ENCODE measurements at regions not wholly inside any gene's neighbourhood (a gene's known extent, or its start where the extent isn't known, plus 50 kb on each side); places are given as distances from the start of the nearest gene placed in this dataset.

DNA sequence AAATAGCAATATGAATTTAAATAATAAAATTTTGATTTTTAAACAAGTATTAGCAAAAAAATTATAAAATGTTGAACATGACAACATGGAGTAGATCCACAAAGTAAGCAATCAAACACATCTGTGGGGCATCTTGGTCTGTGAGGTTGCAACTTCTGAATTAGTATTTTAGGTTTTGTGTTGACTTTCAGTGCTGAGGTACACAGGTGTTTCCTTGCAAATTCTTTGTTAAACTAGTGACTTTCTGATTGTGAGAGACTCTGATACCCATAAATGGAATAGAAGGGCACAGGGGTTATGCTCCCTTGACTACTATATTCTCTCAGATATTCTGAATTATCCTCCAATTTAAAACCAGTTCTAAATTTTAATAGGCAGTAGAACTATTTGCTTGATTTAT is 841.7 kb downstream of the CDH8 start:
- Mint-ChIP-seq H3K36me3 (ENCODE audit: unreplicated experiment) (no peaks in the 10 kb centered on the region), H3K27ac (ENCODE audit: unreplicated experiment) (no peak overlapping the region), H3K27me3 (ENCODE audit: unreplicated experiment) (no peaks in the 10 kb centered on the region), H3K4me1 (ENCODE audit: unreplicated experiment) (no peaks in the 10 kb centered on the region), H3K4me3 (ENCODE audit: unreplicated experiment) (no peak overlapping the region), H3K9me3 (ENCODE audit: unreplicated experiment) (peaks cover 9% of the 10 kb centered on the region)
- DNase-seq (ENCODE audit: extremely low spot score, unreplicated experiment): no peak
- TF ChIP-seq CTCF (IDR thresholded peaks at IDR 0.05): no peak

- Mint-ChIP-seq H3K36me3 (ENCODE audit: unreplicated experiment) (no peaks in the 10 kb centered on the region), H3K27ac (ENCODE audit: unreplicated experiment) (no peak overlapping the region), H3K4me3 (ENCODE audit: unreplicated experiment) (no peak overlapping the region), H3K9me3 (ENCODE audit: unreplicated experiment) (no peaks in the 10 kb centered on the region), H3K4me1 (ENCODE audit: unreplicated experiment) (no peaks in the 10 kb centered on the region), H3K27me3 (ENCODE audit: unreplicated experiment) (no peaks in the 10 kb centered on the region)
- TF ChIP-seq CTCF (IDR thresholded peaks at IDR 0.05): no peak
- no peak for DNase-seq (ENCODE audit: extremely low spot score, unreplicated experiment)
These were observed 853.8 kb downstream of the CDH8 start for GRCh38 chr16:61182391-61182790.

DNA sequence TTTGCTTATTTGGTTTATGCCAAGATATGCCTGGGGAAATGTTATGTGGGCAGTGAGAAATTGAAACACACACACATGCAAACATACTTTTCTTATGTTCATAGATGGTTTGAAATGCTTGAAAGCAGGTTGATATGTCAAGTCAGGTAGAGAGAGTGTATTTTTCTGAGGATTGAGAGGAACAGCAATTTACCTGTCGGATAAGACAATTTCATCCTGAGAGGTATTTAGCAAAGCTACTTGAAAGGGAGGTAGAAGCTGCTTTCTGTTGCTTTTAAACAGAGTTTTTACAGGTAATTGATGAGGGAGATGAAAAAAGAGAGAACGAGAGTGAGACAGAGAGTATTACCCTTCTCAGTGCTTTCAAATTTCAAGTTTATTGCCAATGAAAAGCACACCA is 854.3 kb downstream of the CDH8 start:
- no peak overlapping the region for H3K4me3 Mint-ChIP-seq (ENCODE audit: unreplicated experiment)

GRCh38 chr16:61179561-61179960 is 856.7 kb downstream of the CDH8 start:
- Mint-ChIP-seq H3K36me3 (ENCODE audit: unreplicated experiment) (no peaks in the 10 kb centered on the region), H3K4me1 (ENCODE audit: unreplicated experiment) (no peaks in the 10 kb centered on the region), H3K9me3 (ENCODE audit: unreplicated experiment) (no peaks in the 10 kb centered on the region), H3K4me3 (ENCODE audit: unreplicated experiment) (no peak overlapping the region), H3K27me3 (ENCODE audit: unreplicated experiment) (no peaks in the 10 kb centered on the region), H3K27ac (ENCODE audit: unreplicated experiment) (no peak overlapping the region)
- DNase-seq (ENCODE audit: extremely low spot score, unreplicated experiment): no peak
- TF ChIP-seq CTCF (IDR thresholded peaks at IDR 0.05): no peak

More for the DNA sequence above, 854.3 kb downstream of the CDH8 start:
- no peak overlapping the region for H3K27ac Mint-ChIP-seq (ENCODE audit: unreplicated experiment)
- H3K27me3 Mint-ChIP-seq (ENCODE audit: unreplicated experiment): no peaks in the 10 kb centered on the region
- H3K9me3 Mint-ChIP-seq (ENCODE audit: unreplicated experiment): no peaks in the 10 kb centered on the region
- no peak for TF ChIP-seq CTCF (IDR thresholded peaks at IDR 0.05)
- H3K4me1 Mint-ChIP-seq (ENCODE audit: unreplicated experiment): no peaks in the 10 kb centered on the region
- no peaks in the 10 kb centered on the region for H3K36me3 Mint-ChIP-seq (ENCODE audit: unreplicated experiment)
- no peak for DNase-seq (ENCODE audit: extremely low spot score, unreplicated experiment)

GRCh38 chr16:61165797-61166196 is 870.4 kb downstream of the CDH8 start:
- Mint-ChIP-seq H3K4me3 (ENCODE audit: unreplicated experiment) (no peak overlapping the region), H3K36me3 (ENCODE audit: unreplicated experiment) (no peaks in the 10 kb centered on the region), H3K27ac (ENCODE audit: unreplicated experiment) (no peak overlapping the region), H3K4me1 (ENCODE audit: unreplicated experiment) (no peaks in the 10 kb centered on the region), H3K9me3 (ENCODE audit: unreplicated experiment) (peaks cover 8% of the 10 kb centered on the region), H3K27me3 (ENCODE audit: unreplicated experiment) (no peaks in the 10 kb centered on the region)
- TF ChIP-seq CTCF (IDR thresholded peaks at IDR 0.05): no peak
- DNase-seq (ENCODE audit: extremely low spot score, unreplicated experiment): no peak
